A673 (cell line): ENCODE measurements at regions not wholly inside any gene's neighbourhood (a gene's known extent, or its start where the extent isn't known, plus 50 kb on each side); places are given as distances from the start of the nearest gene placed in this dataset.

Experiments
- EZH2 ChIP-seq: fragments of 200-600 bp; sonication (generic); IDR thresholded peaks from 2 replicates; pipeline ENCODE4 v1.6.1; 2017; ENCODE audit warnings: borderline replicate concordance, low read depth, mild to moderate bottlenecking, mixed read lengths, antibody characterized with exemption, low read length; ENCODE audit not compliant: poor library complexity, severe bottlenecking
- TF ChIP-seq, protein P1 (sequence below): fragments of 300-800, 200-600 bp; sonication (generic); conservative IDR thresholded peaks from 2 replicates; pipeline ENCODE4 v1.5.1; 2017; ENCODE audit warnings: low read depth, mild to moderate bottlenecking, antibody characterized with exemption, low read length, moderate library complexity, mixed read lengths

DNA sequence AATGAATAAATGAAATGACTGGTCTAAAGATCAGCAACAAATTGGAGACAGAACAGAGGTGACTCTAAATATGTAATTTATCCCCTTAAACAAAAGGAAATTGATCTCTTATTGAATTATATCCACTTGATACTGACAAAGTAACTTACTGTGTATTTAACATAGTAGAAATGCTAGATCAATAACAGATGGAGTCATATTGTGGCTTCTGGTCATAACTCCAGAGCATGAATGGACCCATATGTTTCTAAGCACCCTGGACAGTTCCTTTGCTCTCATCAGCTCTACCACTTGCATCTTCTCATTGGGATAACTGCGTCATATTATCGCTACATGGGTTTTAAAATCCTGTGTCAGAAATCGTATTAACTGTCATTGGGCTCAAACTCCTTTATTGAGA, 222.3 kb downstream of the ETS1 start:
- TF ChIP-seq, protein P1, sequence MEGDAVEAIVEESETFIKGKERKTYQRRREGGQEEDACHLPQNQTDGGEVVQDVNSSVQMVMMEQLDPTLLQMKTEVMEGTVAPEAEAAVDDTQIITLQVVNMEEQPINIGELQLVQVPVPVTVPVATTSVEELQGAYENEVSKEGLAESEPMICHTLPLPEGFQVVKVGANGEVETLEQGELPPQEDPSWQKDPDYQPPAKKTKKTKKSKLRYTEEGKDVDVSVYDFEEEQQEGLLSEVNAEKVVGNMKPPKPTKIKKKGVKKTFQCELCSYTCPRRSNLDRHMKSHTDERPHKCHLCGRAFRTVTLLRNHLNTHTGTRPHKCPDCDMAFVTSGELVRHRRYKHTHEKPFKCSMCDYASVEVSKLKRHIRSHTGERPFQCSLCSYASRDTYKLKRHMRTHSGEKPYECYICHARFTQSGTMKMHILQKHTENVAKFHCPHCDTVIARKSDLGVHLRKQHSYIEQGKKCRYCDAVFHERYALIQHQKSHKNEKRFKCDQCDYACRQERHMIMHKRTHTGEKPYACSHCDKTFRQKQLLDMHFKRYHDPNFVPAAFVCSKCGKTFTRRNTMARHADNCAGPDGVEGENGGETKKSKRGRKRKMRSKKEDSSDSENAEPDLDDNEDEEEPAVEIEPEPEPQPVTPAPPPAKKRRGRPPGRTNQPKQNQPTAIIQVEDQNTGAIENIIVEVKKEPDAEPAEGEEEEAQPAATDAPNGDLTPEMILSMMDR, result no peak
- no peak for TF ChIP-seq EZH2
